HCT116 (cell line): ENCODE measurements at regions not wholly inside any gene's neighbourhood (a gene's known extent, or its start where the extent isn't known, plus 50 kb on each side); places are given as distances from the start of the nearest gene placed in this dataset.

ENCODE experiments used
- ATAC-seq: fragments of 200-7000 bp; cut with Tn5 transposase; 2 replicates; pipeline ENCODE4 v1.9.1; 2020; ENCODE audit warnings: mild to moderate bottlenecking, moderate library complexity
- BruUV-seq: library from RNA; stranded (reverse); fragments of 400-500 nt; replicated peaks from 2 replicates; lab custom pipeline; 2021; lab: Mats Ljungman, UMichigan
- CTCF ChIA-PET: fragments of 300-600 bp; sonication (Branson Sonifier 250); formaldehyde crosslinking; loops from one replicate; lab custom pipeline; 2021; ENCODE audit warnings: antibody characterized with exemption; lab: Charles Lee
- POLR2A ChIA-PET: fragments of 300-600, 350-600 bp; sonication (Branson Sonifier 250); formaldehyde crosslinking; loops from one replicate; lab custom pipeline; 2021; ENCODE audit warnings: antibody characterized with exemption; lab: Charles Lee
- RAD21 ChIA-PET, 2 experiments: fragments of 300-600 bp; sonication (Branson Sonifier 250); formaldehyde crosslinking; loops; one replicate each; lab custom pipeline; 2023; ENCODE audit warnings: low total read pairs in 2 of 2; ENCODE audit not compliant: uncharacterized antibody in 2 of 2, unreplicated experiment in 2 of 2, low non-redundant PET in 1 of 2; lab: Charles Lee
- DNase-seq: peaks from one replicate; pipeline ENCODE4 v3.0.0-alpha.2; 2010; ENCODE audit warnings: low read depth, low spot score
- H2AFZ ChIP-seq: fragments of 200-600 bp; shearing (Covaris generic), sonication (generic); 2 replicates; pipeline ENCODE4 v1.6.1; 2017; ENCODE audit warnings: low read depth, mixed run types, mixed read lengths, antibody characterized with exemption, low read length; ENCODE audit not compliant: poor library complexity, severe bottlenecking
- H3K27ac ChIP-seq: 2 replicates; pipeline ENCODE4 v1.5.1; 2012; ENCODE audit warnings: low read depth, low read length
- H3K27me3 ChIP-seq: fragments of 200-600 bp; sonication (generic); 2 replicates; pipeline ENCODE4 v1.6.1; 2016; ENCODE audit warnings: mixed run types, low read length, mixed read lengths; ENCODE audit not compliant: insufficient read depth
- H3K36me3 ChIP-seq, 2 experiments: fragments of 200-500 bp in 1 of 2; fragments of 200-600 bp in 1 of 2; sonication (Bioruptor generic) in 1 of 2; sonication (generic) in 1 of 2; 2 replicates each; pipeline versions ENCODE4 v1.5.1 to v1.6.1; 2014 to 2016; ENCODE audit warnings: low read length in 2 of 2, inconsistent platforms in 1 of 2, mixed read lengths in 1 of 2, mixed run types in 1 of 2; ENCODE audit not compliant: insufficient read depth in 2 of 2, control insufficient read depth in 1 of 2
- H3K4me1 ChIP-seq, 2 experiments: fragments of 200-600 bp in 1 of 2; sonication (generic) in 1 of 2; 2 replicates each; pipeline versions ENCODE4 v1.5.1 to v1.6.1; 2012 to 2017; ENCODE audit warnings: low read length in 2 of 2, inconsistent platforms in 1 of 2, mild to moderate bottlenecking in 1 of 2, mixed read lengths in 1 of 2, mixed run types in 1 of 2, moderate library complexity in 1 of 2; ENCODE audit not compliant: insufficient read depth in 2 of 2, control insufficient read depth in 1 of 2
- H3K4me2 ChIP-seq: fragments of 200-600 bp; sonication (generic); 2 replicates; pipeline ENCODE4 v1.6.1; 2017; ENCODE audit warnings: mixed run types, low read length, mixed read lengths
- H3K4me3 ChIP-seq, 2 experiments: fragments of 200-600 bp in 1 of 2; sonication (generic) in 1 of 2; replicated peaks in 1 of 2; 2 replicates each; pipeline ENCODE4 v1.5.1; 2011 to 2016; ENCODE audit warnings: low read length in 2 of 2, control low read depth in 1 of 2, low read depth in 1 of 2, mild to moderate bottlenecking in 1 of 2, mixed read lengths in 1 of 2, mixed run types in 1 of 2
- H3K79me2 ChIP-seq: fragments of 200-600 bp; sonication (generic); 2 replicates; pipeline ENCODE4 v1.6.1; 2017; ENCODE audit warnings: mild to moderate bottlenecking, mixed run types, low read length, moderate library complexity, mixed read lengths; ENCODE audit not compliant: insufficient read depth
- H3K9ac ChIP-seq: fragments of 200-600 bp; sonication (generic); 2 replicates; pipeline ENCODE4 v1.6.1; 2016; ENCODE audit warnings: low read length, mixed read lengths
- H3K9me2 ChIP-seq: fragments of 200-600 bp; sonication (generic), shearing (Covaris generic); 2 replicates; pipeline ENCODE4 v1.6.1; 2017; ENCODE audit warnings: mixed run types, mild to moderate bottlenecking, moderate library complexity; ENCODE audit not compliant: insufficient read depth
- H3K9me3 ChIP-seq, 2 experiments: fragments of 200-500 bp in 1 of 2; fragments of 200-600 bp in 1 of 2; sonication (Bioruptor generic) in 1 of 2; sonication (generic) in 1 of 2; 2 replicates each; pipeline ENCODE4 v1.6.1; 2014 to 2017; ENCODE audit warnings: low read length in 2 of 2, mixed read lengths in 2 of 2, inconsistent platforms in 1 of 2, low read depth in 1 of 2, mild to moderate bottlenecking in 1 of 2, mixed run types in 1 of 2, moderate library complexity in 1 of 2; ENCODE audit not compliant: control insufficient read depth in 1 of 2, insufficient read depth in 1 of 2
- H4K20me1 ChIP-seq: fragments of 200-600 bp; sonication (generic), shearing (Covaris generic); 2 replicates; pipeline ENCODE4 v1.6.1; 2017; ENCODE audit warnings: mixed run types, mild to moderate bottlenecking, moderate library complexity; ENCODE audit not compliant: insufficient read depth
- CBX3 ChIP-seq: IDR thresholded peaks from 2 replicates; pipeline ENCODE4 v1.6.1; 2012; ENCODE audit warnings: low read depth
- CTCF ChIP-seq, 3 experiments: fragments of 200-600 bp in 1 of 3; sonication (generic) in 1 of 3; IDR thresholded peaks in 2 of 3; conservative IDR thresholded peaks in 1 of 3; 2 replicates each; pipeline ENCODE4 v1.5.1; 2012 to 2017; ENCODE audit warnings: low read depth in 2 of 3, low read length in 2 of 3, antibody characterized with exemption in 1 of 3, borderline replicate concordance in 1 of 3, control low read depth in 1 of 3, mild to moderate bottlenecking in 1 of 3, mixed read lengths in 1 of 3, mixed run types in 1 of 3, moderate library complexity in 1 of 3; ENCODE audit not compliant: insufficient read depth in 1 of 3
- EZH2phosphoT487 ChIP-seq: fragments of 200-600 bp; IDR thresholded peaks from 2 replicates; pipeline ENCODE4 v1.6.1; 2018; ENCODE audit warnings: antibody characterized with exemption, borderline replicate concordance
- FOSL1 ChIP-seq: IDR thresholded peaks from 2 replicates; pipeline ENCODE4 v1.6.1; 2012; ENCODE audit warnings: low read depth
- POLR2A ChIP-seq: IDR thresholded peaks from 2 replicates; pipeline ENCODE4 v1.7.0; 2011; ENCODE audit warnings: borderline replicate concordance; ENCODE audit not compliant: insufficient read depth, insufficient read length; ENCODE audit errors: extremely low read depth
- SIN3A ChIP-seq: IDR thresholded peaks from 2 replicates; pipeline ENCODE4 v1.6.1; 2012; ENCODE audit warnings: low read depth
- SP1 ChIP-seq: IDR thresholded peaks from 2 replicates; pipeline ENCODE4 v1.6.1; 2012; ENCODE audit warnings: low read depth
- intact Hi-C: fragments of 100-400 bp; cut with micrococcal nuclease; formaldehyde crosslinking; loops from 2 replicates; pipeline ENCODE4 v1.10.0; 2022
- TF ChIP-seq, protein P1 (sequence below): IDR thresholded peaks from 2 replicates; pipeline ENCODE4 v1.6.1; 2011; ENCODE audit warnings: mild to moderate bottlenecking, low read length, moderate library complexity; ENCODE audit not compliant: insufficient replicate concordance; ENCODE audit errors: extremely low read depth

GRCh38 chr10:89891006-89891535, 189.7 kb downstream of the KIF20B start:
- Histone ChIP-seq H3K9me3 (no peaks in the 10 kb centered on the region), H3K27ac (no peak overlapping the region), H3K4me2 (no peak overlapping the region), H3K27me3 (no peaks in the 10 kb centered on the region), H3K36me3 (no peaks in the 10 kb centered on the region), H3K4me3 (no peak overlapping the region), H2AFZ (no peak overlapping the region), H4K20me1 (no peaks in the 10 kb centered on the region), H3K79me2 (no peaks in the 10 kb centered on the region), H3K4me1 (no peaks in the 10 kb centered on the region; a peak in 1 of 4 replicates), H3K9me2 (no peaks in the 10 kb centered on the region), H3K9ac (no peak overlapping the region)
- ATAC-seq (no peak), DNase-seq (no peak)
- no peak for TF ChIP-seq SIN3A
- TF ChIP-seq CTCF (IDR thresholded peaks at IDR 0.05 in 2 of 3, conservative IDR thresholded peaks at IDR 0.05 in 1 of 3; ENCODE audit: borderline replicate concordance in 1 of 3, insufficient read depth in 1 of 3, low read depth in 2 of 3, low read length in 2 of 3) = no peak
- no peak for TF ChIP-seq CBX3
- TF ChIP-seq EZH2phosphoT487 = no peak
- TF ChIP-seq POLR2A = no peak
- TF ChIP-seq, protein P1, sequence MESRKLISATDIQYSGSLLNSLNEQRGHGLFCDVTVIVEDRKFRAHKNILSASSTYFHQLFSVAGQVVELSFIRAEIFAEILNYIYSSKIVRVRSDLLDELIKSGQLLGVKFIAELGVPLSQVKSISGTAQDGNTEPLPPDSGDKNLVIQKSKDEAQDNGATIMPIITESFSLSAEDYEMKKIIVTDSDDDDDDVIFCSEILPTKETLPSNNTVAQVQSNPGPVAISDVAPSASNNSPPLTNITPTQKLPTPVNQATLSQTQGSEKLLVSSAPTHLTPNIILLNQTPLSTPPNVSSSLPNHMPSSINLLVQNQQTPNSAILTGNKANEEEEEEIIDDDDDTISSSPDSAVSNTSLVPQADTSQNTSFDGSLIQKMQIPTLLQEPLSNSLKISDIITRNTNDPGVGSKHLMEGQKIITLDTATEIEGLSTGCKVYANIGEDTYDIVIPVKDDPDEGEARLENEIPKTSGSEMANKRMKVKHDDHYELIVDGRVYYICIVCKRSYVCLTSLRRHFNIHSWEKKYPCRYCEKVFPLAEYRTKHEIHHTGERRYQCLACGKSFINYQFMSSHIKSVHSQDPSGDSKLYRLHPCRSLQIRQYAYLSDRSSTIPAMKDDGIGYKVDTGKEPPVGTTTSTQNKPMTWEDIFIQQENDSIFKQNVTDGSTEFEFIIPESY = no peak
- TF ChIP-seq SP1 = no peak
- no peak for TF ChIP-seq FOSL1
- no TSS peak for BruUV-seq
- ChIA-PET CTCF (no interaction called here), POLR2A (no interaction called here), RAD21 (no interaction called here)
- intact Hi-C loops = no loop called here
